ENCODE measurements at regions not wholly inside any gene's neighbourhood (a gene's known extent, or its start where the extent isn't known, plus 50 kb on each side); places are given as distances from the start of the nearest gene placed in this dataset.

- TF ChIP-seq CTCF (IDR thresholded peaks at IDR 0.05; ENCODE audit: insufficient read depth, low read length, poor library complexity, severe bottlenecking), result no peak
- TF ChIP-seq EZH2phosphoT487 (conservative IDR thresholded peaks at IDR 0.05; ENCODE audit: low read length), result no peak
Measured at GRCh38 chr9:113787871-113788270, 88.2 kb upstream of the ZNF618 start.
